Pons (tissue), 1 donor: ENCODE measurements at regions not wholly inside any gene's neighbourhood (a gene's known extent, or its start where the extent isn't known, plus 50 kb on each side); places are given as distances from the start of the nearest gene placed in this dataset.

Experiments used
- DNase-seq: peaks from one replicate; pipeline ENCODE4 v3.0.0-alpha.2; 2016; ENCODE audit warnings: low spot score

DNA sequence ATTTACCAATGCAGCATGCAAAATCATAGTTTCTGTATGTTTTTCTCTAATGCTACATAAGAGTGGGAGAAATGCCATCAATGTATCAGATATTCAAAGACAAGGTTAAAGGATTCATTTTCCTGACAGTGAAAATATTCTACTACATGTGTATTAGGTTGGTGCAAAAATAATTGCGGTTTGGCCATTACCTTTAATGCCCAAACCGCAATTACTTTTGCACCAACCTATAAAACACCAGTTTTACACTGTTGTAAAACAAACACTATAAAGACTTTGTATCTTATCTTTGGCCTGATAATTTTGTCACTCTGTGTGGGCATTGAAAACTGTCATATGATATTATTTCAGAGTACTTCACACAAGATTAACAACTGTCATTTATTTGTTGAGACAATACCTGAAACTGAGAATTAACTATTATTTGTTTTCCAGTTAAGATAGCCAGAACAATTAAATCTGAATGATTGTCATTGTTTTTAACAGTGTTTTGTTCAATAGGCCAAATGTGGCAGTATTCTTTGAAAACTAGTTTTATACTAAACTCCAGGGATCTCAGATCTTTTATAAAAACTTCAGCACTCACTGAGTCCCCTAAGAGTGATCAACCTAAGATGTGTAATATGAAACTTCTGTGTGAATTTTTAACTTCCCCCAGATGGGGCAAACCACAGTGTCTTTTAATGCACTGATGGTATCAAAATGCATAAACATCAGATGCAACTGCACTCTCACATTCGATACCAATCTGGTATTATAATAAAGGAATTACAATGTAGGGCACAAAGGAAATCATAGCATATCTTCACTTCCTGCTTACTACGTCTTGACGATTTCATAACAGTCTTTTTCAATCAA, 53.8 kb upstream of the FBN2 start:
- DNase-seq, result no peak

DNA sequence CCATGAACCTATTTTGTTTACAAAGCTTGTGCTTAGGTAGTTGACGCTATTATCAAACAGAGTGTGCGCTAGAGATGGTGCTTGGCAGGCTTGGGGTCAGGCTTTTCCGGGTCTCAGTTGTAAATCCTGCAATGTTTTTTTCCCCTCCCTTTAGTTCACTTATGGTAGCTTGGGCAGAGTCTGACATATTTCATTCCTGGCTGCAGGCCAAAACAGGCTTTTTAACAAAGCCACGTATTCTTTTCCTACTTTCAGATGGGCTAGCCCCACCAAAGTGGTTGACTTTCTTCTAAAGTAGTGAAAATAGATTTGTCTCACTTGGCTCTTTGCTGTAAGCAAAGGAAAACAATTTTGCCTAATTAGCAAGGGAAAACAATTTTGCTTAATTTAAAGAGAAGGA, 58.0 kb upstream of the FBN2 start:
- DNase-seq, result peak; percentile 4

- no peak for DNase-seq
Observed at GRCh38 chr5:128597156-128597555, 59.1 kb upstream of the FBN2 start.

DNA sequence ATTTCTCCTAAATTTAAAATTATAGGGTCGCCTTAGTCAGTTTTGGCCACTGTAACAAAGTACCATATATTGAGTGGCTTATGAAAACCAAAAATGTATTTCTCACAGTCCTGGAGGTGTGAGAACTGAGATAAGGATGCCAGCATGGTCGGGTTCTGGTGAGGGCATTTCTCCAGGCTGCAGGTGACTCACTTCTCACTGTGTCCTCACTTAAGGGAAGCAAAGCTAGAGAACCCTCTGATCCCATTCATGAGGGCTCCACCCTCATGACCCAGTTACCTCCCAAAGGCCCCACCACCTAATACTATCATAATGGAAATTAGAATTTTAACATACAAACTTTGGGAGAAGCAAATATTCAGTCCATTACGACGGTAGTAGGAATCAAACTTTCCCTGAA, 75.1 kb upstream of the FBN2 start:
- DNase-seq, result no peak

- no peak for DNase-seq
Observed at GRCh38 chr5:128613766-128614165, 75.7 kb upstream of the FBN2 start.

- no peak for DNase-seq
Observed at GRCh38 chr5:128615578-128615977, 77.5 kb upstream of the FBN2 start.

DNA sequence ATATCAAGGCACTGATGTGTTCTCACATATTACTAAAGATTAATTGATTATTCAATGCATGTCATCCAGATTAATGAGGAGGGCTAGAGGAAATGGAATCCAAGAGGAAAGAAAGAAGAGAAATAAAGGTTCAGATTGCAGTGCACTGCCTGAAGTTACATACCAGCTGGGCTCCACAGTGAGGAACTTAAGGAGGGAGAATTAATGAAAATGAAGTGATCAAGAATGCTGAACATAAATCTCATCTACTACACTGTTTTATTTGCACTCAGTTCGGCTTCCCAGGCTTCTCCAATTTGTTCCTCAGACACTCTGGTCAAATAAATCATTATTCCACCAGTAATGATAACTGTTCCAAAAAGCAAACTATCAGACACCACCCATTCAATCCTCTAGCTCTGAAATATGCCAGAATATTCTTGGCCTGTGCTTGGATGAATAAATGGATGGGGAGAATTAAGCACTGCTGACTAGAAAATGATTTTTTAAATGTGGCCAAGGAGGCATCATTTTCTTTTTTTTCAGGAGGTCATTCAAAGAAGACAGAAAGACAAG, 88.6 kb upstream of the FBN2 start:
- DNase-seq, result no peak

- DNase-seq, result no peak
Observed at GRCh38 chr5:128627939-128628338, 89.9 kb upstream of the FBN2 start.

GRCh38 chr5:128629157-128629556, 91.1 kb upstream of the FBN2 start:
- DNase-seq, result no peak

- DNase-seq, result no peak
Observed at GRCh38 chr5:128630121-128630520, 92.1 kb upstream of the FBN2 start.

DNA sequence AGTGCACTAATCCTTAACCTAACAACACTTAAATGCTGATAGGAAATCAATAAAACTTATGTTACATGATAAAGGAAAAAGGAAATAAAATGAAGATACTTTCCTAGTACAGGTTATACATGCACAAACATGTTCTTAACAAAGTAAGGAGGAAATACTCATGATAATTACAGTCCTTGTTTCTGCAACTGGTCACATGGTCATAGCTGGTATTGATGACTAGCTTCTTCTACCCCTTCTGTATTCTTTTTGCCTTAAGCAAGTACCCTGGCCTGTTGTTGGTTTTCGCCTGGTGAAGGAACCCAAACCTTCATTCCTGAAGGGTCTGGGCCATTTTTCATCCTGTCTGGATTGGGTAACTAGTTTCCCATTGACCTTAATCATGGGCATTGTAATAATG, 93.7 kb upstream of the FBN2 start:
- DNase-seq, result no peak

DNA sequence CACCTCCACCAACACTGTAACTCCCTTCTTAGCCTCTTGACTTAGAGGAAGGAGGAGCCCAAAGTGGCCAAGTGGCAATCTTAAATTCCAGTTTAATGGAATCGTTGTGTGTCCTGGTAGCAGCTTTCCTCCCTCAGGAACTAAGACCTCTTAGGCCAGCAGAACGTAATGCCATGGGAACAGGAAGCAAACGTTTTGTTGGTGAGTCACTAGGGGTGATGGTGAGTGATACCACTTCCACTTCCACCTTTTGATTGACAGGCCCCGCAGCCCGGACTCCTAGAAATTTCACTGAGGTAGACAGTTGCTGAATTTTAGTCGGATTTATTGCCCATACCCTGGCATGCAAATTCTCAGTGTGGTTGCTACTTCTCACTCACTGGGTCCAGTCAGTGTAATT, 94.2 kb upstream of the FBN2 start:
- DNase-seq, result no peak

DNA sequence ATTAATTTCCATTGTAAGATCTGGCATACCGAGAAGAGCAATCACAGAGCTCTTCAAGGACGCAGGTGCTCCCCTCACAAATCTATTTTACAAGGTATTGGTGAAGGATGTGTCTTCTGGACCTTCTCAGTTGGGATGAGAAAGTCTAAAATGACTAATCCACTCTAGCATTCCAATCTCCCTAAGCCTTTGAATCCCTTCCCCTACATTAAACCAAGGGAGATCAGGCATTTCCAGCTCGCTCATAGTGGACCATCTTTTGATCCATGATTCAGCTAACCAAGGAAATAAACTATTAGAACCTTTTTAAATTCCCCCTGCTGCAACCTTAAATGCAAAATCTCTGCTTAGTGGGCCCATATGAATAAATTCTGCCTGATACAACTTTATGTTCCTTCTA, 95.9 kb upstream of the FBN2 start:
- DNase-seq, result no peak

GRCh38 chr5:128635379-128635778, 97.3 kb upstream of the FBN2 start:
- DNase-seq, result no peak

DNA sequence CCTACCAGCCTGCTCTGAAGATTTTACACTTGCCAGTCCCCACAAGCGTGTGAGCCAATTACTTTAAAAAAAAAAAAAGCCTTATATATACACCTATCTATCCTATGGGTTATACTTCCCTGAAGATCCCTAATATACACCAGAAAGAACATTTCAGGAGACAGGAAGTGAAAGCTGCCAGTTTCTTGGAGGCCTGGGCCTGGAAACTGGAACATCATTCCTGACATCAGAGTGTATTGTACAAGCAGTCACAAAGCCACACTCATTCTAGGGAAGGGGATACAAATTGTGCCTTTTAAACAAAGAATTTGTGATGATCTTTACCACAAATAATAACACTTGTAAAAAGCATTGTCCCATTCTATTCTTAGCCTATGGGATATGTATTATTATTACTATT, 98.3 kb upstream of the FBN2 start:
- DNase-seq, result no peak

DNA sequence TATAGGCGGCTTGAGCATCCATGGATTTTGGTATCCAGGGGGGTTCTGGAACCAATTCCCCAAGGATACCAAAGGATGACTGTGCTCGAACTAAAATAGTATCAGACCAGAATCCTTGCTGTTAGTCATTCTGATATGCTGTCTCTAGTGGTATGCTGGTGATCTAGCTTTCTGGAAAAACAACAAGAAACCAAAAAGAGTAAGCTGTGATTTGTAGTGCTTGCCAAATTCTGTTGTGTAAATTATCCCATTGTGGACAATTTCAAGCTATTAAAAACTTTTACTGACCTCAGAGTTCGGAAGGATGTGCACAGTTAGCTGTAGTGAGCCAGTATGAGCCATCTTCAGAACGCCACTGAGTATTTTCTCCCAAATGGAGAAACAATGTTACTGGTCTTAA, 99.0 kb upstream of the FBN2 start:
- no peak for DNase-seq

DNA sequence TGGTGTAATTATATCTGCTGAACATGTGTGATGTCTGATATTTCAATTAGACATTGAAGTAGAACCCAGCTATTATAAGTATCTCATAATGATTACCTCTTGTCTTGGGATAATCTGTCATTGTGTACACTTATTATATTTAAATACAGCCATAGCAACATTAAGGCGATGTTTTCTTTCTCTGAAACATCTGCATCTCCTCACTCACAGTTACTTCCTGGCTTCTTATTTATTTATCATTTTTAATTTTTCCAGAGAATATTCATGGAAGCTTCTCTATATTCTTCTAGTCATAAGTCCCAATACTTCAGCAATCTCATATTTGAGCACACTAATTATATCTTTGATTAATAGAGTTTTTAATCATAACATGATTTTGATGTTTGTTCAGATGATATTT, 103.8 kb upstream of the FBN2 start:
- no peak for DNase-seq

DNA sequence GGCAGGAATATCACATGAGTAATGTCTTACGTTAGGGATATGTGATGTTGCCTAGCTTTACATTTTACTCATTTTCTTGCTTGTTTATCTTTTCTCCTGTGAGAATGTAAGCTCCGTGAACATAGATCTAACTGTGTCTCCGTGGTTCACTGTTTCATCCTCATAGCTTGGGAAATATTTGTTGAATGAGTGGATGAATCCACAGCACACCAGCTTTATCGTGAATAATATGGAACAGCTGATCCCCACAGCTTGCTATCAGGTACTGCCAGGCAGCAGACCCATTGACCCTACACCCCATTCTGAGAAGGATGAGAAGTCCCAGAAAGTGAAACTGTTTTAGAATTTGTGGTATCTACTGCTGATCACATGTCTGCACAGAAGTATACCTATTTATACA, 106.8 kb upstream of the FBN2 start:
- DNase-seq, result no peak

DNA sequence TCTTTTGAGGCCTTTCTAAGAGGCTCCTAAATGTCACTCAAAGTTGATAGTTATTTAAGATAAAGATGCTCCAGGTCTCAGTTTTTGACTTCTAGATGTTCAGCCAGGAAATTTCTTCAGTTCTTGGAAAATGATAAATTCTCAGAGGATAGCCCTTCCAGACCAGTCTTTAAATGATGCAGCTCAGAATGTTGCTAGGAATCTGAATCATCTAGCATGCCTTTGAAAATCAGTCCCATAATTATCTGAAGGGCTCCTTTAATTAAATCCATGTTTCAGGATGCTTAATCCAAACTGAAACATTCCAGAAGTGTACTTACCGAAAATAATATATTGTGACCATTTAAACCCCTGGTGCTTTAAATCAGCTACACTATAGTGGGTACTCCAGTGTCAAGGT, 107.5 kb upstream of the FBN2 start:
- no peak for DNase-seq

DNA sequence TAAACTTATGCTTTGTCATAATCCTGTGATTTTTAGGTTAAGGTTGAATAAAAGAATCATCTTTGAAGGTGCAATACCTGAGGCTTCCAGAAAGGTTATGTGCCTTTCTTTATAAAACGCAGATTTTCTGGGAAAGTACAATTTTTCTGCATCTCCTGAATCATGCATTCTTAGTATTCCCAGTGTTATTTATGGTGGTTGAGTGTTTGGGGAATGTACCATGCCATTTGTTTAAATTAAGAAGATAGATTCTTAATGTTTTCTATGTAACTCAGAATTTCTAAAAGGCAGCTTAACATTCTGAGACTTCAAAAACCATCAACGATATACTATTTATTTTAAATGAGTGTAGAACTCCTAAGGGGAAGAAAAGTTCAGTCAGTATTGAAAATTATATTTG, 108.1 kb upstream of the FBN2 start:
- no peak for DNase-seq

- no peak for DNase-seq
Observed at GRCh38 chr5:128649192-128649591, 111.1 kb upstream of the FBN2 start.

DNA sequence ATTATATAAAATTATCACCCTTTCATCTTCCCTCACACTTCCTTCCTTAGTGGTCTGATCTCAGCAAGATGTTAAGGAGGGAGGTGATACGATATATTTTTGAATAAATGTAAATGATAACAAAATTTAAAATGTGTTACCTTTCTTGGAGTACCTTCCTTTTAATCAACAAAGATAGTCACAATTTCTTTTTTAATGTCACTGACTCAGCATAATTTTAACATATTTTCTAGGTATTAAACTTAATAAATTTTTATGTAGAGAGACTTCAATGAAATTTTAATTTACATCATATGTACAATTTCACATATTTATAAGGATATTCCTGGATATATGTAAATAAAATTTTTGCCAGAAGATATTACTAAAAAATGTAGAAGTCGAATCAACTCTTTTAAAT, 125.0 kb upstream of the FBN2 start:
- DNase-seq, result no peak

- DNase-seq, result no peak
Observed at GRCh38 chr5:128665747-128666355, 127.8 kb upstream of the FBN2 start.

DNA sequence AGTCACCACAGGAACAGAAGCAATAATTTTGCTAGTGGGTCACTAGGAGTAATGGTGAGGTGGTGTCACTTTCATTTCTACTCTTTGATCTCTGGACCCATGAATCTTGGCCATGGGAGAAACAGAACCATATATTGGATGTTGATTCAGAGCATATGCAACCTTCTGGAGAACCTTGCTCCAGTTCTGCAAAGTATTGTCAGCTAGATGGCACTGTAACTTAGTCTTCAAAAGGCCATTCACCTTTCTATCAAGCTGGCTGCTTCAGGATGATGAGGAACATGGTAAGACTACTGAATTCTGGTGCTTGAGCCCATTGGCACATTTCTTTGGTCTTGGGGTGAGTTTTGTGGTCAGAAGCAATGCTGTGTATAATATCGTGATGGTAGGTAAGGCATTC, 129.1 kb upstream of the FBN2 start:
- peak; percentile 63 for DNase-seq
